Activated naive CD4-positive, alpha-beta T cell treated with anti-CD3 and anti-CD28 coated beads for 36 hours (primary cell): ENCODE measurements at regions not wholly inside any gene's neighbourhood (a gene's known extent, or its start where the extent isn't known, plus 50 kb on each side); places are given as distances from the start of the nearest gene placed in this dataset.
A peak's percentile ranks its signal among the peaks of the same experiment; 100 is the strongest.
"Not testable (repeated sequence)": the region's sequence is repeated elsewhere in the genome, so short reads cannot be mapped to it uniquely, and the experiment has no call there.

Source experiments
- CTCF ChIA-PET: fragments of 350-600 bp; sonication (Branson Sonifier 250); formaldehyde crosslinking; loops from one replicate; lab custom pipeline; 2021; ENCODE audit warnings: antibody characterized with exemption; lab: Charles Lee
- DNase-seq: peaks from one replicate; pipeline ENCODE4 v3.0.0-alpha.2; 2020
- H3K27ac Mint-ChIP-seq: one replicate; pipeline ENCODE4 v1.8.0; 2021; ENCODE audit warnings: mild to moderate bottlenecking, mixed read lengths
- H3K27me3 Mint-ChIP-seq: one replicate; pipeline ENCODE4 v1.8.0; 2021; ENCODE audit warnings: low read depth, mixed read lengths
- H3K36me3 Mint-ChIP-seq: one replicate; pipeline ENCODE4 v1.8.0; 2021; ENCODE audit warnings: low read depth, mixed read lengths
- H3K4me1 Mint-ChIP-seq: one replicate; pipeline ENCODE4 v1.8.0; 2021; ENCODE audit warnings: low read depth, mixed read lengths
- H3K4me3 Mint-ChIP-seq: one replicate; pipeline ENCODE4 v1.8.0; 2021; ENCODE audit warnings: mild to moderate bottlenecking, moderate library complexity, mixed read lengths
- H3K9me3 Mint-ChIP-seq: one replicate; pipeline ENCODE4 v1.8.0; 2021; ENCODE audit warnings: mixed read lengths
- intact Hi-C: fragments of 100-400 bp; cut with micrococcal nuclease; formaldehyde crosslinking; loops from one replicate; pipeline ENCODE4 v1.15.1; 2023

- H3K36me3 Mint-ChIP-seq, H3K4me1 Mint-ChIP-seq, H3K27me3 Mint-ChIP-seq, H3K4me3 Mint-ChIP-seq, H3K9me3 Mint-ChIP-seq, H3K27ac Mint-ChIP-seq, intact Hi-C loops, CTCF ChIA-PET: not testable (repeated sequence)
- peak; percentile 74 for DNase-seq
Measured at GRCh38 chr11:67859513-67860161, 144.3 kb downstream of the UNC93B1 start.

- H3K27ac Mint-ChIP-seq, H3K4me1 Mint-ChIP-seq, H3K9me3 Mint-ChIP-seq, H3K36me3 Mint-ChIP-seq, DNase-seq, H3K27me3 Mint-ChIP-seq, intact Hi-C loops, CTCF ChIA-PET, H3K4me3 Mint-ChIP-seq: not testable (repeated sequence)
Measured at GRCh38 chr11:67850747-67851146, 153.2 kb downstream of the UNC93B1 start.

- H3K9me3 Mint-ChIP-seq, H3K36me3 Mint-ChIP-seq, H3K27ac Mint-ChIP-seq, H3K4me3 Mint-ChIP-seq, CTCF ChIA-PET, H3K27me3 Mint-ChIP-seq, H3K4me1 Mint-ChIP-seq, DNase-seq: not testable (repeated sequence)
- intact Hi-C loops = loop anchor here (5.0 to 10.0 kb wide), 2 partner anchors 108 to 355 kb away; no protein-coding TSS in a partner anchor
Measured at GRCh38 chr11:67849766-67850165, 154.1 kb downstream of the UNC93B1 start.

- CTCF ChIA-PET = interaction anchor here (1.8 kb wide), 1 partner anchor 107 kb away, joined by 8 read pairs; no protein-coding TSS in a partner anchor
- H3K4me1 Mint-ChIP-seq, H3K9me3 Mint-ChIP-seq, H3K27ac Mint-ChIP-seq, H3K36me3 Mint-ChIP-seq, H3K4me3 Mint-ChIP-seq, DNase-seq, H3K27me3 Mint-ChIP-seq: not testable (repeated sequence)
- intact Hi-C loops = loop anchor here (5.0 to 10.0 kb wide), 2 partner anchors 109 to 357 kb away; no protein-coding TSS in a partner anchor
Measured at GRCh38 chr11:67847896-67848875, 155.7 kb downstream of the UNC93B1 start.

GRCh38 chr11:67846303-67846702 is 157.6 kb downstream of the UNC93B1 start:
- H3K4me1 Mint-ChIP-seq = not testable (repeated sequence)

GRCh38 chr11:67845296-67845695 is 158.6 kb downstream of the UNC93B1 start:
- CTCF ChIA-PET = interaction anchor here (1.1 kb wide), 1 partner anchor 110 kb away, joined by 4 read pairs; no protein-coding TSS in a partner anchor
- not testable (repeated sequence) for H3K27me3 Mint-ChIP-seq, H3K36me3 Mint-ChIP-seq, H3K4me3 Mint-ChIP-seq, H3K9me3 Mint-ChIP-seq, H3K27ac Mint-ChIP-seq, H3K4me1 Mint-ChIP-seq
- DNase-seq = peak; percentile 32
- intact Hi-C loops = loop anchor here (5.0 to 10.0 kb wide), 2 partner anchors 112 to 360 kb away; no protein-coding TSS in a partner anchor

More at GRCh38 chr11:67846303-67846702, 157.6 kb downstream of the UNC93B1 start:
- H3K4me3 Mint-ChIP-seq, DNase-seq, CTCF ChIA-PET, H3K27ac Mint-ChIP-seq, H3K27me3 Mint-ChIP-seq, H3K36me3 Mint-ChIP-seq, H3K9me3 Mint-ChIP-seq: not testable (repeated sequence)
- intact Hi-C loops = loop anchor here (5.0 to 10.0 kb wide), 2 partner anchors 111 to 358 kb away; no protein-coding TSS in a partner anchor

GRCh38 chr11:67840599-67840998 is 163.3 kb downstream of the UNC93B1 start:
- H3K9me3 Mint-ChIP-seq, DNase-seq, H3K36me3 Mint-ChIP-seq, H3K27ac Mint-ChIP-seq, CTCF ChIA-PET, H3K4me3 Mint-ChIP-seq, H3K4me1 Mint-ChIP-seq, H3K27me3 Mint-ChIP-seq: not testable (repeated sequence)
- intact Hi-C loops = loop anchor here (10.0 kb wide), 1 partner anchor 364 kb away; no protein-coding TSS in a partner anchor

GRCh38 chr11:67830152-67830551 is 155.7 kb upstream of the ALDH3B2 start:
- DNase-seq, H3K27ac Mint-ChIP-seq, H3K36me3 Mint-ChIP-seq, H3K4me3 Mint-ChIP-seq, intact Hi-C loops, H3K4me1 Mint-ChIP-seq, CTCF ChIA-PET, H3K9me3 Mint-ChIP-seq: not testable (repeated sequence)
- peaks cover 37% of the 10 kb centered on the region for H3K27me3 Mint-ChIP-seq

GRCh38 chr11:67826951-67827296 is 152.5 kb upstream of the ALDH3B2 start:
- not testable (repeated sequence) for H3K27ac Mint-ChIP-seq

DNA sequence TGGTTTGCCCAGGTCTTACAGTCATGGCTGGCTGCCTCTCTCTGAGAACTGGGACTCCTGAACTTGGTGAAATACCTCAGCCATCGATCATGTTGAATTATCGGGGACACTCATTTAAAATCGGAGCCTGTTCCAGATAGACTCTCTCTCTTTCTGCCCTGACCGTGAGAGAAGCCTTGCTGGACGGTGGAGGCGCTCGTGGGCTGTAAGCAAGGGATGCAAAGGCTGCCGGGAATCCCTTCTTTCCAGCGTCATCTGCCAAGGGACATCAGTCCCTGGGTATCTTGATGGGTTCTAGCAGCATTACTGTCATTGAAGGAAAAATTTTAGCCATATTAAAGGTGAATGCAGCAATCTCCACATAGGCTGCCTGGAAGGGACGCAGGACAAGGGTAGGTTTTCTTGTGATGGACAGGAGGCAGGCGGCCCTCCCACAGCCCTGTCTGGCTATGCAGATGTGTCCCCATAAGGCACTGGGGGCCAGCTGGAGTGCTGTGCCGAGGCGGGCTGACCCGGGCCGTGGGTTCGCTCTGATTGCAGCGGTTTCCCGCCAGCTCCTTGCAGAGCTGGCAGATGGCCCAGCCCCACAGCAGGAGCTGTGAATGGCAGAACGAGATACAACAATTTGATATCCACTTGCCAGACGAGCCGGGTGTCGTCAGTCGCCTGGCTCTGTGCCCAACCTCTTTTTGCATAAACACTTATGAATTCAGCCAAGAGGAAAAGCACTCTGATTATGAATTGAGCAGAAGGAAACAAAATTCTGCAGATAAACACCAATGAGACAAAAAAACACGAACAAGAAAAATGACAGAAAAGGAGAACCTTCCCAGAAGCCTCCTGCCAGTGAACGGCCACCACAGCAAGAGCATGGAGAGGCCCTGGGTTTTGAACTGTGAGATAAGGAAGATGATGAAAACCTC is 151.9 kb upstream of the ALDH3B2 start:
- CTCF ChIA-PET, H3K9me3 Mint-ChIP-seq, DNase-seq, H3K4me3 Mint-ChIP-seq, H3K36me3 Mint-ChIP-seq, intact Hi-C loops, H3K4me1 Mint-ChIP-seq, H3K27ac Mint-ChIP-seq: not testable (repeated sequence)
- H3K27me3 Mint-ChIP-seq = peaks cover 45% of the 10 kb centered on the region

More at GRCh38 chr11:67826951-67827296, 152.5 kb upstream of the ALDH3B2 start:
- intact Hi-C loops, H3K9me3 Mint-ChIP-seq, H3K36me3 Mint-ChIP-seq, H3K4me3 Mint-ChIP-seq, H3K4me1 Mint-ChIP-seq, DNase-seq, CTCF ChIA-PET: not testable (repeated sequence)
- H3K27me3 Mint-ChIP-seq = peaks cover 42% of the 10 kb centered on the region

DNA sequence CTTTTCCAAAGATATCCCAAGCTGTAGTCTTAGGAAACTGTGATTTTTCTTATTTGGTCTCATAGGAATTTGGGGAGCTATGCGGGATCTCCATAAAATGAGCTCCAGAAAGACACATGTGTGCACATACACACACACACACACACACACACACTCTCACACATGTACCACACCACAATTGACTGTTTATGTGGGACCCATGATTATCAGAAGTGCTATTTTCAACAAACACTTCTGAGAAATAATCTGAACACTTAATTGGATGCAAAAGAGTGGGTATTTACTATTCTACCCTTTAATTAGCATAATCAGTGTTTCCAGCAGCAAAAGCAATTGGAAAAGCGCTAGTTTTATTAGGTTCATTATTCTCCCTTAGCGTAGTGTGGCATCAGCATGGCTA is 150.4 kb upstream of the ALDH3B2 start:
- peaks cover 45% of the 10 kb centered on the region for H3K27me3 Mint-ChIP-seq
- H3K4me1 Mint-ChIP-seq, CTCF ChIA-PET, intact Hi-C loops, DNase-seq, H3K4me3 Mint-ChIP-seq, H3K9me3 Mint-ChIP-seq, H3K27ac Mint-ChIP-seq, H3K36me3 Mint-ChIP-seq: not testable (repeated sequence)

GRCh38 chr11:67820081-67820480 is 145.7 kb upstream of the ALDH3B2 start:
- Mint-ChIP-seq H3K27ac (no peak overlapping the region), H3K9me3 (no peaks in the 10 kb centered on the region), H3K36me3 (no peaks in the 10 kb centered on the region), H3K4me3 (no peak overlapping the region), H3K4me1 (no peaks in the 10 kb centered on the region), H3K27me3 (peaks cover 16% of the 10 kb centered on the region)
- intact Hi-C loops = no loop called here
- CTCF ChIA-PET = no interaction called here
- DNase-seq = no peak
